Bronchial epithelial cell (primary cell): ENCODE measurements at regions not wholly inside any gene's neighbourhood (a gene's known extent, or its start where the extent isn't known, plus 50 kb on each side); places are given as distances from the start of the nearest gene placed in this dataset.

Experiments used
- DNase-seq: peaks from one replicate; pipeline ENCODE4 v3.0.0-alpha.2; 2010; ENCODE audit warnings: low read depth
- FAIRE-seq: peaks from 2 replicates; lab custom pipeline; 2011; peaks lifted over from hg19 to GRCh38; lab: Jason Lieb, UNC
- H3K27me3 ChIP-seq: 2 replicates; pipeline ENCODE4 v1.5.1; 2011; ENCODE audit warnings: low read length; ENCODE audit not compliant: control insufficient read depth, insufficient read depth
- H3K36me3 ChIP-seq: 2 replicates; pipeline ENCODE4 v1.5.1; 2011; ENCODE audit warnings: low read length; ENCODE audit not compliant: control insufficient read depth, insufficient read depth
- H3K4me3 ChIP-seq: 2 replicates; pipeline ENCODE4 v1.5.1; 2011; ENCODE audit warnings: mild to moderate bottlenecking, low read depth, low read length, control low read depth
- TF ChIP-seq, protein P1 (sequence below): IDR thresholded peaks from 2 replicates; pipeline ENCODE4 v1.5.1; 2011; ENCODE audit warnings: mild to moderate bottlenecking, moderate library complexity, low read length, control low read depth, inconsistent platforms; ENCODE audit not compliant: insufficient read depth, severe bottlenecking

DNA sequence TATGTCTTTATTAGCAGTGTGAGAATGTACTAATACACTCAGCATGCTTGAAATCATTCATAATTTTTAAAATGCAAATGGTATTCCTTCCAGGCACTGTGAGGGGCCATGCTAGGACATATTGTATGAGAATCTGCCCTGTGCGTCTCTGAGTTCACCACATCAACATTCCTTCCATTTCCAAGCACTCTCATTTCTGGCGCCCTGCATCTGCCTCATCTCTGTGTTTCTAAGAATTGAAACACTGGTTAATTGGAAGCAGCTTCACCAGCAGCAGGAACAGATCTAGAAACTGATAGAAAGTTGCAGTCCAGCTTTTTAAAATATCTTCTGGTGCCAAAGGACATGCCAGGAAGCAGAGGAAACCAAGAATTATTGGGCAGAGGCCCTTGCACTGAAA is 555.9 kb upstream of the DPP6 start:
- TF ChIP-seq, protein P1, sequence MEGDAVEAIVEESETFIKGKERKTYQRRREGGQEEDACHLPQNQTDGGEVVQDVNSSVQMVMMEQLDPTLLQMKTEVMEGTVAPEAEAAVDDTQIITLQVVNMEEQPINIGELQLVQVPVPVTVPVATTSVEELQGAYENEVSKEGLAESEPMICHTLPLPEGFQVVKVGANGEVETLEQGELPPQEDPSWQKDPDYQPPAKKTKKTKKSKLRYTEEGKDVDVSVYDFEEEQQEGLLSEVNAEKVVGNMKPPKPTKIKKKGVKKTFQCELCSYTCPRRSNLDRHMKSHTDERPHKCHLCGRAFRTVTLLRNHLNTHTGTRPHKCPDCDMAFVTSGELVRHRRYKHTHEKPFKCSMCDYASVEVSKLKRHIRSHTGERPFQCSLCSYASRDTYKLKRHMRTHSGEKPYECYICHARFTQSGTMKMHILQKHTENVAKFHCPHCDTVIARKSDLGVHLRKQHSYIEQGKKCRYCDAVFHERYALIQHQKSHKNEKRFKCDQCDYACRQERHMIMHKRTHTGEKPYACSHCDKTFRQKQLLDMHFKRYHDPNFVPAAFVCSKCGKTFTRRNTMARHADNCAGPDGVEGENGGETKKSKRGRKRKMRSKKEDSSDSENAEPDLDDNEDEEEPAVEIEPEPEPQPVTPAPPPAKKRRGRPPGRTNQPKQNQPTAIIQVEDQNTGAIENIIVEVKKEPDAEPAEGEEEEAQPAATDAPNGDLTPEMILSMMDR, result no peak
- FAIRE-seq, result no peak
- no peaks in the 10 kb centered on the region for H3K27me3 ChIP-seq
- DNase-seq, result no peak
- no peak overlapping the region for H3K4me3 ChIP-seq
- H3K36me3 ChIP-seq, result no peaks in the 10 kb centered on the region

DNA sequence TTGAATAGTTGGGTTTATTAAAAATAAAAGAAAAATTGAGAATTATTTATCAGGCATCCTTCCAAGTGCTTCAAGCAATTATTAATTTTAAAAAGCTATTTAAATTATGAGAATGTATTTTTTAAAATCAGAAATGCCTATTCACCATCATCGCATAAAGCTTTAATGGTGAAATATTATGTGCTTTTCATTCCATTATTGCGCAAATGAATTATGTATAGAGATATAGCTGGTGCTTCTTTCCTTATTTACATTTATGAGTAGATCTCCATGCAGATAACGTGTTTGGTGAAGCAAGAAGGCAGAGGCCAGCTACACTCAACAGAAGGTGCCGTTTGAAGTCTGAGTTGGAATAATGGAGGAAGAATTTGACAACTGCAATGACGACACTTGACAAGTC is 549.1 kb upstream of the DPP6 start:
- Histone ChIP-seq H3K4me3 (no peak overlapping the region), H3K36me3 (no peaks in the 10 kb centered on the region), H3K27me3 (no peaks in the 10 kb centered on the region)
- DNase-seq (no peak), FAIRE-seq (no peak)
- TF ChIP-seq, protein P1, result no peak

DNA sequence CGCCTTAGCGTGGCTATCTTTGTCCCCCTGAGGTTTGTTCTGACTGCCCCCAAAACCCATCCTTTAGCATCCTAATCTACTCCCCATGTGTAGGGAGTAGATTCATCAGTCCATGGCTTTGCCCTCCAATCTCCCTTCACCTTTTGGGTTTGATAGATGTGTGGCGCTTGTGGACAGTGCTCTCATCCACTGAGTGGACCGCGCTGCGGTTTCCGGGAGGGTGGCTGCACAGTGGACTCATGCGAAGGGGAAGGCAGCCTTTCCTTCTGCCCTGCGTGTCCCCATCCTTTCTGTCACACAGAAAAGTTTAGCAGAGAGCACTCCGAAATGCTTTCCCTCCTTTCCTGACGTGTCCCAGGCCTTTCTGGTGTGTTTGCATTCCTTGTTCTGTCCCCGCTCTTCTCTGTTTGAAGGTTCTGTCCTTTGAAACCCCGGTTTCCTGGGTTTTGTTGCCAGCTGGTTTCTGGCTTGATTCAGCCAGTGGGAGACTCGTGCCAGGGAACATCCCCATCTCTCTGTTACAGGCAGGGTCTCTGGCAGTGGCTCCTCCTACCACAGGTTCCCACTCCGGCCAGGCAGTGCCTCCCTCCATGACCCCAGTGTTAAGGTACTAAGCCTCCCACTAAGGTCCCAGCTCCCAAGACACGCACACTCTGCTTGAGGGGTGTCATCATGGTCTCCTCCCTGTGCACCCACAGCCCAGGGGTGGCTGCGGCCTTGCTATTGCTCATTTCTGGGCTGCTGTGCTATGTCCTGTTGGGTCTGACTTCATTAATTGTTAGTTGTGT is 547.7 kb upstream of the DPP6 start:
- Histone ChIP-seq H3K36me3 (no peaks in the 10 kb centered on the region), H3K27me3 (no peaks in the 10 kb centered on the region), H3K4me3 (no peak overlapping the region)
- no peak for DNase-seq
- FAIRE-seq, result no peak
- TF ChIP-seq, protein P1, result no peak

DNA sequence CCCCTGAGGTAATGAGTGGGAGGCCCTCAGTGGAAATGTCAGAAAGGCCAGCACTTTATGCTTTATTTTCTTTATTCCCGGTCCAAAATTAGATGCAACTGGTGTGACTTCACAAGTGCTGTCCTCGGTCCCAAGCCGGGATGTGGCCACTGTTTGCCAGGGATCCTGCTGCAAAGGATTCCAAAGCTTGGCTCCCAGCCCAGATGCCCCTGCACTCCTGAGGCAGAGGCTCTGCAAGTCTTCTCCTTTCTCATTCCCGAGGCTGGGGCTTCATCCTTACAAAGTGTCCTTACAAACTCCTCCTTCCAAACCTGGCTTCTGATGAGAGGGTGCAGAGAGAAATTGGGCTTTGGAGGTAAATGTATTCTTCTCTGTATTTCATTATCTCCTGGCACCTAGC is 544.3 kb upstream of the DPP6 start:
- no peaks in the 10 kb centered on the region for H3K27me3 ChIP-seq
- no peaks in the 10 kb centered on the region for H3K36me3 ChIP-seq
- TF ChIP-seq, protein P1, result no peak
- FAIRE-seq (no peak), DNase-seq (no peak)
- no peak overlapping the region for H3K4me3 ChIP-seq

DNA sequence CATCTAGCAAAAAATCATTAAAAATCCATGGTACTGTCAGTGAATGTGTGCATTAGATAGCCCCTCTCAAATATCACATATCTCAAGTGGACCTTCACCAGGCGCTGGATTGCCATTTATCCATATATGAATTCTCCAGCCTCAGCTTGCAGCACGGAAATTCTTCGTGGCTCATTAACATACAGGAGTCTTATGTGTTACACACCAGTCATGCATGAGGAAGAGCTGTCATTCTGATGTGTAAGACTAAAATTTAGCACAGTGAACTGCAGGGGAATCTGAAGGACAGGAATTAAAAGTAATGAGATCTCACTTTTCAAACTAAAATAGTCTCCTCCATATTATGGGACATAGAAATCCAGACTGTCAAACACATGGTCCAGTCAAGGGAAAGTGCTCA is 542.4 kb upstream of the DPP6 start:
- H3K36me3 ChIP-seq, result no peaks in the 10 kb centered on the region
- DNase-seq (no peak), FAIRE-seq (no peak)
- TF ChIP-seq, protein P1, result no peak
- no peaks in the 10 kb centered on the region for H3K27me3 ChIP-seq
- no peak overlapping the region for H3K4me3 ChIP-seq

DNA sequence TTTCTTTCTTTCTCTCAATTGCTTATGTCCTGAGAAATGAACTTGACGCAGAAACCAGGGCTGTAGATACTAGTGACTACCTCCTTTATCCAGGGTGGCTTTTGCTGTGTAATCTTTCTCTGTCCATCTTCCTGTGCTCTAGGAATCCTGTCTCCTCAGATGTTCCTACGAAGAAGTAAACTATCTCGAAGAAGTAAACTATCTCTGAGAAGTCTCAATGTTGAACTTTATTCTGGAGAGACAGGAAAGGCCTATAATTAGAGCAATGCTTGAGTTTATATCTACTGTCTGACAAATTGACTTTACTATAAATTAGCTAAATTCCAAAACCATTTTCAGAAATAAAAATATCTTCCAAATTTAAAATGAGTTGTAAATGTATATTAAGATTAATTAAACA is 541.5 kb upstream of the DPP6 start:
- FAIRE-seq (no peak), DNase-seq (no peak)
- TF ChIP-seq, protein P1, result no peak
- Histone ChIP-seq H3K36me3 (no peaks in the 10 kb centered on the region), H3K27me3 (no peaks in the 10 kb centered on the region), H3K4me3 (no peak overlapping the region)
